Right atrium auricular region (tissue), 2 donors: ENCODE measurements at regions not wholly inside any gene's neighbourhood (a gene's known extent, or its start where the extent isn't known, plus 50 kb on each side); places are given as distances from the start of the nearest gene placed in this dataset.

Experiments
- DNase-seq: peaks from one replicate; pipeline ENCODE4 v3.0.0-alpha.2; 2019; ENCODE audit warnings: low spot score
- H3K27ac ChIP-seq, 2 donors: fragments of 200-600 bp; sonication (generic); 1 replicate in 1 of 2; 2 replicates in 1 of 2; pipeline ENCODE4 v1.5.1; 2016 to 2019
- H3K27me3 ChIP-seq, 2 donors: fragments of 200-600 bp; sonication (generic); one replicate each; pipeline versions ENCODE4 v1.5.1 to v1.6.0; 2017 to 2019
- H3K36me3 ChIP-seq: fragments of 200-600 bp; sonication (generic); one replicate; pipeline ENCODE4 v1.5.1; 2016
- H3K4me1 ChIP-seq, 2 donors: fragments of 200-600 bp; sonication (generic); one replicate each; pipeline versions ENCODE4 v1.5.1 to v1.6.0; 2017 to 2019
- H3K4me3 ChIP-seq, 2 donors: fragments of 200-600 bp; sonication (generic); 1 replicate in 1 of 2; 2 replicates in 1 of 2; pipeline ENCODE4 v1.5.1; 2017 to 2019; ENCODE audit warnings: mild to moderate bottlenecking in 1 of 2, moderate library complexity in 1 of 2
- H3K9me3 ChIP-seq, 2 donors: fragments of 200-600 bp; sonication (generic); one replicate each; pipeline ENCODE4 v1.5.1; 2019
- TF ChIP-seq, protein P1 (sequence below), 2 donors: fragments of 200-600 bp; sonication (generic); IDR thresholded peaks; one replicate each; pipeline ENCODE4 v1.5.1; 2019; ENCODE audit warnings: antibody characterized with exemption in 2 of 2

DNA sequence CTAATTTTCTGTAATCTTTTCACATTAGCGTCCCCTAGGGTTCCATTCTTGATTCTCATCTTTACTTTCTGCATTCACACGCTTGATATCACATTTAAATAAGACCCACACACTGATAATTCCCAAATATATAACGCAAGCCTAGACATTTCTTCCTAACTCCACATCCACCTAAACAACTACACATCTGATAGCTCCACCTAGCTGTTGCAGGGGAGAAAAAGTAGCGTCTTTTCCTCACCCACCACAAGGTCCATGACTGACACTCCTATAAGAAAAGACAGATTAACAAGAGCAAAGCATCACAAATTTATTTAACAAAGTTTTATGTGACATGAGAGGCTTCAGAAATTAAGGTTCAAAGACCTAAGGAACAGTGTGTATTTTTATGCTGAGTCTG lies 862.2 kb upstream of the DDX18 start:
- Histone ChIP-seq H3K4me3 (no peak overlapping the region), H3K27ac (no peak overlapping the region), H3K4me1 (no peaks in the 10 kb centered on the region), H3K36me3 (no peaks in the 10 kb centered on the region), H3K9me3 (peaks cover 0 to 16% of the 10 kb centered on the region in 2 donors), H3K27me3 (no peaks in the 10 kb centered on the region)
- DNase-seq: no peak
- TF ChIP-seq, protein P1, sequence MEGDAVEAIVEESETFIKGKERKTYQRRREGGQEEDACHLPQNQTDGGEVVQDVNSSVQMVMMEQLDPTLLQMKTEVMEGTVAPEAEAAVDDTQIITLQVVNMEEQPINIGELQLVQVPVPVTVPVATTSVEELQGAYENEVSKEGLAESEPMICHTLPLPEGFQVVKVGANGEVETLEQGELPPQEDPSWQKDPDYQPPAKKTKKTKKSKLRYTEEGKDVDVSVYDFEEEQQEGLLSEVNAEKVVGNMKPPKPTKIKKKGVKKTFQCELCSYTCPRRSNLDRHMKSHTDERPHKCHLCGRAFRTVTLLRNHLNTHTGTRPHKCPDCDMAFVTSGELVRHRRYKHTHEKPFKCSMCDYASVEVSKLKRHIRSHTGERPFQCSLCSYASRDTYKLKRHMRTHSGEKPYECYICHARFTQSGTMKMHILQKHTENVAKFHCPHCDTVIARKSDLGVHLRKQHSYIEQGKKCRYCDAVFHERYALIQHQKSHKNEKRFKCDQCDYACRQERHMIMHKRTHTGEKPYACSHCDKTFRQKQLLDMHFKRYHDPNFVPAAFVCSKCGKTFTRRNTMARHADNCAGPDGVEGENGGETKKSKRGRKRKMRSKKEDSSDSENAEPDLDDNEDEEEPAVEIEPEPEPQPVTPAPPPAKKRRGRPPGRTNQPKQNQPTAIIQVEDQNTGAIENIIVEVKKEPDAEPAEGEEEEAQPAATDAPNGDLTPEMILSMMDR (IDR thresholded peaks at IDR 0.05): no peak

GRCh38 chr2:116955646-116956045 lies 858.8 kb upstream of the DDX18 start:
- no peak for DNase-seq
- Histone ChIP-seq H3K4me1 (no peaks in the 10 kb centered on the region), H3K9me3 (peaks cover 0 to 17% of the 10 kb centered on the region in 2 donors), H3K4me3 (no peak overlapping the region), H3K27ac (no peak overlapping the region), H3K27me3 (no peaks in the 10 kb centered on the region), H3K36me3 (no peaks in the 10 kb centered on the region)
- TF ChIP-seq, protein P1 (IDR thresholded peaks at IDR 0.05): no peak

DNA sequence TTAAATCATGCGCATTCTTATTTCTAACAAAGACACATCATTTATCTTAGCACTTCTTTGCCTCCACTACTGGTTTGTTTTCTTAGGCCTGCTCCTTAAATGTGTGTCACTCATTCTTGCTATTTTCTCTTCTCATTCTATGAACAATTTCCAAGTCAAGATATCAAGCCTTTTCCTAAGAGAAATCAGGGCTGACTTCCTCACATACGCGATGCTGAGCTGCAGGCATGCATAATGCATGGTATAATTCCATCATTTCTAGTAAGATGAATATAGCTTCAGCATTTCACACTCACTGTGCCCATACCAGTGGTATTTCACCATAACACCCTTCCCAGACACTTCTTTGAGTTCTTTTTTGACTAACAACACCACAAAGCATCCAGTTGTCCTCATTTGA lies 838.9 kb upstream of the DDX18 start:
- no peaks in the 10 kb centered on the region for H3K4me1 ChIP-seq
- H3K4me3 ChIP-seq: no peak overlapping the region
- H3K36me3 ChIP-seq: no peaks in the 10 kb centered on the region
- H3K9me3 ChIP-seq: peaks cover 0 to 3% of the 10 kb centered on the region in 2 donors
- TF ChIP-seq, protein P1 (IDR thresholded peaks at IDR 0.05): no peak
- DNase-seq: no peak
- no peaks in the 10 kb centered on the region for H3K27me3 ChIP-seq
- H3K27ac ChIP-seq: no peak overlapping the region

GRCh38 chr2:116979916-116980764 lies 834.4 kb upstream of the DDX18 start:
- no peak for DNase-seq
- no peaks in the 10 kb centered on the region for H3K9me3 ChIP-seq

GRCh38 chr2:116987447-116987846 lies 827.0 kb upstream of the DDX18 start:
- no peaks in the 10 kb centered on the region for H3K4me1 ChIP-seq
- no peak for DNase-seq
- no peaks in the 10 kb centered on the region for H3K36me3 ChIP-seq
- TF ChIP-seq, protein P1 (IDR thresholded peaks at IDR 0.05): no peak
- H3K9me3 ChIP-seq: no peaks in the 10 kb centered on the region
- H3K27ac ChIP-seq: no peak overlapping the region
- H3K4me3 ChIP-seq: no peak overlapping the region
- H3K27me3 ChIP-seq: no peaks in the 10 kb centered on the region

More at GRCh38 chr2:116979916-116980764, 834.4 kb upstream of the DDX18 start:
- TF ChIP-seq, protein P1 (IDR thresholded peaks at IDR 0.05): no peak
- H3K4me1 ChIP-seq: no peaks in the 10 kb centered on the region
- no peak overlapping the region for H3K27ac ChIP-seq
- no peaks in the 10 kb centered on the region for H3K27me3 ChIP-seq
- H3K36me3 ChIP-seq: no peaks in the 10 kb centered on the region
- H3K4me3 ChIP-seq: no peak overlapping the region
